Fibroblast of skin of right biceps (primary cell): ENCODE measurements at regions not wholly inside any gene's neighbourhood (a gene's known extent, or its start where the extent isn't known, plus 50 kb on each side); places are given as distances from the start of the nearest gene placed in this dataset.
"Not testable (repeated sequence)": the region's sequence is repeated elsewhere in the genome, so short reads cannot be mapped to it uniquely, and the experiment has no call there.

Experiments used
- DNase-seq: peaks from one replicate; pipeline ENCODE4 v3.0.0-alpha.2; 2013

- DNase-seq: peak; percentile 43
Observed at GRCh38 chrX:122238801-122239200, 945.3 kb upstream of the GRIA3 start.

GRCh38 chrX:122241959-122242358 is 942.1 kb upstream of the GRIA3 start:
- no peak for DNase-seq

GRCh38 chrX:122244080-122244479 is 940.0 kb upstream of the GRIA3 start:
- no peak for DNase-seq

- no peak for DNase-seq
Observed at GRCh38 chrX:122245175-122245574, 938.9 kb upstream of the GRIA3 start.

- no peak for DNase-seq
Observed at GRCh38 chrX:122245943-122246342, 938.1 kb upstream of the GRIA3 start.

DNA sequence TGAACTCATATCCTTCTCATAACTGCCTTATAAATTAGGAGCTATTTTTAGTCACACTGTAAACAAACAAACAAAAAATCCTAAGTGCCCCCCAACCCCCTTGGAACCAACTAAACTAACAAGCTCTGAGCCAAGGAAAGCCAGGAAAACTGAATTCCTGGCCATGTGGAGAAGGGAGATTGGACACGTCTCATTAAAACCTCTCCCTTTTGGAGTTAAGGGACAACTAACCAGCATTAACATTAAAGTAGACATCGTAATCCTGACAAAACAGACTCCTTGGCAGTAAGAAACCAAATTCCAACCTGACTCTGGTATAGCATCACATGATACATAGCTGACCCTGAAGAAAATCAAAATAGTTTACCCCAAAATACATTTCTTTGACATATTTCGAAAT is 937.1 kb upstream of the GRIA3 start:
- no peak for DNase-seq

DNA sequence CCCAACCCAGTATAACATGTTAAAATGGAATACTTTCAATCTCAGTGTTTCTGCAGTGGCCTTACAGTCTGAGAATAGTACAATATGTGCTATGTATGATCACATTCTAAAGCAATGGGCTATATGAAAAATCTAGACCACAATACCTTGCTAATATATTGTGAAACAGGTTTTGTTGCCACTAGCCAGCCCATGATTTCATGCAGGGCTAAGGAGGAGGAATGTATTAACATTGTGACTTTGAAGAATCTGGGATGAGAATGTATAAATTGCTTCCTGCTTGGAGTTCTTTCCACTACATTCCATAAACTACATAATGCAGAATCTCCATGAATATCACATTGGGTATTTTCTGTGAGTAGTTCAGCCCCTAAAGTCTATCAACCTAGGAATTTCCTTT is 935.4 kb upstream of the GRIA3 start:
- peak; percentile 56 for DNase-seq

DNA sequence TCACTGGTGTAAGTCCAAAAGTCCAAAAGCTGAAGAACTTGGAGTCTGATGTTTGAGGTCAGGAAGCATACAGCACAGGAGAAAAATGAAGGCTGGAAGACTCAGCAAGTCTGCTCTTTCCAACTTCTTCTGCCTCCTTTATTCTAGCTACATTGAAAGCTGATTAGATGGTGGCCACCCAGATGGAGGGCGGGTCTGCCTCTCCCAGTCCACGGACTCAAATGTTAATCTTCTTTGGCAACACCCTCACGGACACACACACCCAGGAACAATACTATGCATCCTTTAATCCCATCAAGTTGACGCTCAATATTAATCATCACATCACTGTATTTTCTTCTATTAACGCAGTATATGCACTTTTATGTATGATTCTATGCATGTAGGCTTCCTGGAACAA is 931.6 kb upstream of the GRIA3 start:
- DNase-seq: no peak

- DNase-seq: peak; percentile 0
Observed at GRCh38 chrX:122268353-122268752, 915.7 kb upstream of the GRIA3 start.

GRCh38 chrX:122269243-122269781 is 914.8 kb upstream of the GRIA3 start:
- DNase-seq: peak; percentile 61

GRCh38 chrX:122270809-122271494 is 913.1 kb upstream of the GRIA3 start:
- DNase-seq: no peak

DNA sequence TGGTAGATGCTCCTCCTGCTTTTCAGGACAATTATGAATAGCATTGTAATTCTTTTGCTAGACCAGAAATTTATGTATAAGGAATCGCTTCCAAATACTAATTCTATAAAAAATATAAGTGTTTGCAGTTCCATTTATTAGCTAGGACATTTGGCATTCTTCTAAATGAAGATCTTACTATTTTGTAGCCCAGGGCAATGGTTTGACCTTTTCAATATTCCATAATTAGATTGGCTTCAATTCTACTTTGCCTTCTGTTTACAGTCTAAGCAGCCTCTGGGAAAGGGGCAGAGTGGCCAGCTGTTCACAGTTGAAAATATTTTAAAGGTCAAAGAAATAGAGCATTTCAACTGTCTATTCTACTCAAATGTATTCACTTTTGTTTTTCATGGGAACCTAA is 912.1 kb upstream of the GRIA3 start:
- DNase-seq: no peak

- DNase-seq: no peak
Observed at GRCh38 chrX:122279746-122280145, 904.3 kb upstream of the GRIA3 start.

DNA sequence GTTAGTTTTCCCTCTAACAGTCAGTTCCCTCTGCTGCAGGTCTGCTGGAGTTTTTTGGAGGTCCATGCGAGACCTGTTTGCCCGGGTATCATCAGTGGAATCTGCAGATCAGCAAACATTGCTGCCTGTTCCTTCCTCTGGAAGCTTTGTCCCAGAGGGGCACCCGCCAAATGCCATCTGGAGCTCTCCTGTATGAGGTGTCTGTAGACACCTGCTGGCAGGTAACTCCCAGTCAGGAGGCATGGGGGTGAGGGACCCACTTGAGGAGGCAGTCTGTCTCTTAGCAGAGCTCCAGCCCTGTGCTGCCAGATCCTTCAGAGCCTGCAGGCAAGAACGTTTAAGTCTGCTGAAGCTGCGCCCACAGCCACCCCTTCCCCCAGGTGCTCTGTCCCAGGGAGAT is 884.3 kb upstream of the GRIA3 start:
- DNase-seq: not testable (repeated sequence)

GRCh38 chrX:122301491-122301890 is 882.6 kb upstream of the GRIA3 start:
- DNase-seq: no peak

DNA sequence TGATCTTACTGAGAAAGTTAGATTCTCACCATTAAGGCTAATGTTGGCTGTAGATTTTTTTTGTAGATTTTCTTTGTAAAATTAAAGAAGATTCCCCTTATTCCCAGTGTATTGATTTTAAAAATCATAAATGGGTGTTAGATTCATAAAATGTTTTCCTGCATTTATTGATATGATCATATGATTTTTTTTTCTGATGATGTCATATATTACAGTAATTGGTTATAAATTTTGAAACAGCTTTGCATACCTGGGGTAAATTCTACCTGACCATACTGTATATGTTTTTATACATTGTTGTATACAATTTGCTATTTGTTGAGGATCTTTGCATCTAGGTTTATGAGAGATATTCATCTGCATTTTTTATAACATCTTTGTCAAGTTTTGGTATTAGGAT is 880.3 kb upstream of the GRIA3 start:
- no peak for DNase-seq

DNA sequence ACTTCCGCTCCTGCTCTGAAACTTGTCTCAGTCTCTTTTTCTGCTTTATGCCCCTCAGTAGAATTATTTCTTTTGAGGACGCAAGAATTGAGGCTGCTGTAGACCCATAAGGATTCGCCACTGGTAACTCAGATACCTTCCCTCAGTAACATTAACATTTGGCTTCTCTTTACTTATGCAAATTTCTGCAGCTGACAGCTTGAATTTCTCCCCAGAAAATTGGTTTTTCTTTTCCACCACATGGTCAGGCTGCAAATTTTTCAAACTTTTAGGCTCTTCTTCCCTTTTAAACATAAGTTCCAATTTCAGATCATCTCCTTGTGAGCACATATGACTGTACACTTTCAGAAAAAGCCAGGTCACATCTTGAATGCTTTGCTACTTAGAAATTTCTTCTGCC is 839.3 kb upstream of the GRIA3 start:
- no peak for DNase-seq

DNA sequence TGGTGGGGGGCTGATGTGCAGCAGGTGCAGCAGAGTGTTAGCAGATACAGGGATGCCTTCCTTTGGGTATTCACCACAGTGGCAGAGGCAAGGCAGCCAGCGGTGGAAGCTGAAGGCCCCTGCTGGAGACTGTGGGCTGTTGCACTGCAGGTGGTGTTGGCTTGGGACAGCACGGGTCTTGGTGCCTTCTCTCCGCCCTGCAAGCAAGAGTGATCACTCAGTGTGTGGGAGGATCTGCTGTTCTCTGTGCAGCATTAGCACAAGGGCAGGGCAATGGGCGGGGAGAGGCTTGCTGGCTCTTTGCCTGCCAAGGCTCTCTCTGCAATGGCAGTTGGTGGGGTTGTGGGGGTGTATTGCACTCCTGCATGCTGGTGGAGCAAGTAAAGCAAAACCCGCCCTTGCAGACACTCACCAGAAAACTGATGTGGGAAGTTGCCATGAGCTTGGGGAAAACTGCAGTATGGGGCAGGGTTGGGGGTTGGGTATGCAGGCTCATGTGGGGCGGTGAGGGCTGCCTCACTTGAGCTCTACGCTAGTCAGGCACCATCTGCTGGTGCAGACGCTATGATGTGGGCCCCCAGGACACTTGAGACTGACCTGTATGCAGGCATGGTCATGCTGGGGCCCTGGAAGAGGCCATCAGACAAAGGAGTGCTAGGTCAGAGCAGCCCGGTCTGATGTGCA is 820.8 kb upstream of the GRIA3 start:
- no peak for DNase-seq

- DNase-seq: not testable (repeated sequence)
Observed at GRCh38 chrX:122375533-122375932, 808.5 kb upstream of the GRIA3 start.

GRCh38 chrX:122389005-122389404 is 795.1 kb upstream of the GRIA3 start:
- DNase-seq: no peak

DNA sequence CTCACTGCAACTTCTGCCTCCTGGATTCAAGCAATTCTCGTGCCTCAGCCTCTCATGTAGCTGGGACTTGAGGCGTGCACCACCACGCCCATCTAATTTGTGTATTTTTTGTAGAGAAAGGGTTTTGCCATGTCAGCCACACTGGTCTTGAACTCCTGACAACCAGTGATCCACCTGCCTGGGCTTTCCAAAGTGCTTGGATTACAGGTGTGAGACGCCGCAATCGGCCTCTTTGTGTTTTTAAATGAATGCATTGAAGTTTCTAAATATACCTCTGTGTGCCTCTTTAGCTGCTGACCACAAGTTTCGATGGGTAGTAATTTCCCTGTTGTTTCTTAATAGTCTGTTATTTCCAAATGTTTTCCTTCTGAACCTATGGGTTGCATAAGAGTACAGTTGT is 765.3 kb upstream of the GRIA3 start:
- no peak for DNase-seq

DNA sequence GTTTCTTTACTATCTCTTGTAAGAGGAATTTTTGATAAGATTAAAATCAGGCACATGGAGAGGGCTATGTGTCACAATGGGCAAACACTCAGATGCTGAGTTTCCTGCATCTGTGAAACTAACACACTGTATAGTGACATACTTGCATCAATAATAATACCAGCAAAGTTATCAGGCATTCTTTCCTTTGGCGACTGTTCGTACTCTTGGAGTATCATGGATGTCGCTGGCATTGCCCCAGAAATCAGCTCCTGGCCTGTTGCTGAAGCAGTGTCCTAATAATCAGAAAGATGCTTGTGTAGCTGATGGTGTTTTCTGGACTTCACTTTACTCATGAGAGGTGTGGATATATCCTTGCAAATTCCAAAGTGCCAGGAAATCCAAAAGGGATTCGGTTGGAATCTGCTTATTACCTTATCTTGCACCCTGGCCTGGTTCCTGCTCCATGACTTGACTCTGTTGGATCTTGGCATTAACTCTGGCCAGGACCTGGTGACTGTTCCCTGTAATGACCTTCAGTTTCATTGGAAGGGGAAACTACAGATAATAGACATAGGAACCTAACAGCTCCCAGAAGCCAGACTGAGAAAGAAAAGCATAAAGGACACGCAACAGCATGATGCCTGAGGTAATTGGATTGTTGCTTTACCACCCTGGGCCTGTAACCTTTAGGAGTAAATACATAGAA is 762.5 kb upstream of the GRIA3 start:
- DNase-seq: no peak

- DNase-seq: no peak
Observed at GRCh38 chrX:122422547-122422946, 761.5 kb upstream of the GRIA3 start.

GRCh38 chrX:122434942-122435341 is 749.1 kb upstream of the GRIA3 start:
- no peak for DNase-seq
